HepG2 (cell line): ENCODE measurements at regions not wholly inside any gene's neighbourhood (a gene's known extent, or its start where the extent isn't known, plus 50 kb on each side); places are given as distances from the start of the nearest gene placed in this dataset.

Source experiments
- ATAC-seq: fragments of 200-7000 bp; cut with Tn5 transposase; 3 replicates; pipeline ENCODE4 v1.9.1; 2020; ENCODE audit warnings: mild to moderate bottlenecking, moderate library complexity
- BruUV-seq: library from RNA; stranded (reverse); fragments of 400-500 nt; replicated peaks from 2 replicates; lab custom pipeline; 2021; lab: Mats Ljungman, UMichigan
- CTCF ChIA-PET: fragments of 300-600 bp; formaldehyde crosslinking; extraction: SDS; loops from one replicate; lab custom pipeline; 2021; ENCODE audit warnings: low total read pairs, inconsistent platforms, low intra/inter-chr PET ratio; lab: Yijun Ruan, JAX
- POLR2A ChIA-PET: fragments of 350-600 bp; sonication (Branson Sonifier 250); formaldehyde crosslinking; loops from one replicate; lab custom pipeline; 2020; ENCODE audit warnings: antibody characterized with exemption, inconsistent platforms; lab: Yijun Ruan, JAX
- DNase-seq: peaks from one replicate; pipeline ENCODE4 v3.0.0-alpha.2; 2015; ENCODE audit warnings: low spot score
- FAIRE-seq: peaks from 3 replicates; lab custom pipeline; 2011; peaks lifted over from hg19 to GRCh38; lab: Jason Lieb, UNC
- H2AFZ ChIP-seq: one replicate; pipeline ENCODE4 v1.6.1; 2011; ENCODE audit warnings: low read length, inconsistent platforms
- H3K27ac ChIP-seq: fragments of 300-600 bp; 3 replicates; pipeline ENCODE4 v1.8.0; 2011; ENCODE audit warnings: mixed run types, mild to moderate bottlenecking, mixed read lengths, low read length, inconsistent platforms; ENCODE audit not compliant: insufficient read depth; ENCODE audit errors: extremely low read length
- H3K27me3 ChIP-seq, 2 experiments: fragments of 200-600 bp in 1 of 2; 2 replicates in 1 of 2; 3 replicates in 1 of 2; pipeline versions ENCODE4 v1.6.0 to v1.8.0; 2011; ENCODE audit warnings: low read length in 2 of 2, mild to moderate bottlenecking in 2 of 2, moderate library complexity in 2 of 2, inconsistent platforms in 1 of 2; ENCODE audit not compliant: insufficient read depth in 2 of 2, control insufficient read depth in 1 of 2
- H3K36me3 ChIP-seq, 2 experiments: fragments of 200-600 bp in 1 of 2; replicated peaks in 1 of 2; 2 replicates in 1 of 2; 3 replicates in 1 of 2; pipeline versions ENCODE4 v1.5.1 to v1.8.0; 2011; ENCODE audit warnings: low read length in 2 of 2, inconsistent platforms in 1 of 2; ENCODE audit not compliant: insufficient read depth in 2 of 2, control insufficient read depth in 1 of 2
- H3K4me1 ChIP-seq: 2 replicates; pipeline ENCODE4 v1.5.1; 2012; ENCODE audit warnings: low read length, inconsistent platforms; ENCODE audit not compliant: insufficient read depth
- H3K4me2 ChIP-seq: 2 replicates; pipeline ENCODE4 v1.6.0; 2011; ENCODE audit warnings: low read depth, low read length, inconsistent platforms
- H3K4me3 ChIP-seq, 3 experiments: fragments of 200-600 bp in 1 of 3; sonication (generic), shearing (Covaris generic) in 1 of 3; replicated peaks in 1 of 3; 2 replicates each; pipeline ENCODE4 v1.5.1; 2011 to 2016; ENCODE audit warnings: low read length in 3 of 3, inconsistent platforms in 2 of 3, low read depth in 2 of 3, mild to moderate bottlenecking in 2 of 3, control low read depth in 1 of 3, mixed read lengths in 1 of 3; ENCODE audit not compliant: insufficient read depth in 1 of 3
- H3K79me2 ChIP-seq: one replicate; pipeline ENCODE4 v1.6.1; 2011; ENCODE audit warnings: low read length, inconsistent platforms; ENCODE audit not compliant: insufficient read depth
- H3K9ac ChIP-seq: 2 replicates; pipeline ENCODE4 v1.6.0; 2011; ENCODE audit warnings: mild to moderate bottlenecking, low read depth, low read length, inconsistent platforms; ENCODE audit not compliant: insufficient read depth
- H3K9me3 ChIP-seq: 2 replicates; pipeline ENCODE4 v1.5.1; 2012; ENCODE audit warnings: mild to moderate bottlenecking, low read length
- H4K20me1 ChIP-seq: 2 replicates; pipeline ENCODE4 v1.6.0; 2011; ENCODE audit warnings: inconsistent platforms, mild to moderate bottlenecking, low read length, moderate library complexity; ENCODE audit not compliant: insufficient read depth
- ATF7 ChIP-seq, 2 experiments: fragments of 450-650 bp in 1 of 2; sonication (generic) in 1 of 2; formaldehyde crosslinking in 1 of 2; IDR thresholded peaks; 2 replicates each; pipeline versions ENCODE4 v1.4.0 to v1.6.1; 2016 to 2020; ENCODE audit warnings: antibody characterized with exemption in 1 of 2, mild to moderate bottlenecking in 1 of 2, missing genetic modification reagents in 1 of 2
- CCDC6 ChIP-seq: sonication (generic); formaldehyde crosslinking; IDR thresholded peaks from 2 replicates; pipeline ENCODE4 v1.8.1; 2022; ENCODE audit warnings: mild to moderate bottlenecking, missing genetic modification reagents, moderate library complexity
- MAFK ChIP-seq, 2 experiments: IDR thresholded peaks in 1 of 2; conservative IDR thresholded peaks in 1 of 2; 2 replicates each; pipeline ENCODE4 v1.6.1; 2011; ENCODE audit warnings: improper control_type of control experiment in 2 of 2, low read length in 2 of 2
- RARA ChIP-seq: IDR thresholded peaks from 2 replicates; pipeline ENCODE4 v1.6.1; 2016; ENCODE audit warnings: missing genetic modification reagents, missing compliant biosample characterization
- ZNF616 ChIP-seq: sonication (generic); formaldehyde crosslinking; IDR thresholded peaks from 2 replicates; pipeline ENCODE4 v1.5.0; 2020; ENCODE audit warnings: low read depth, mild to moderate bottlenecking, missing genetic modification reagents
- ZNF747 ChIP-seq: sonication (generic); formaldehyde crosslinking; IDR thresholded peaks from 2 replicates; pipeline ENCODE4 v1.8.1; 2023; ENCODE audit warnings: missing genetic modification reagents, mild to moderate bottlenecking, borderline replicate concordance
- WGBS: methylation state at CpG from one replicate; pipeline ENCODE4 v1.1.6; 2017; ENCODE audit warnings: low lambda C conversion rate; 5-methylcytosine and 5-hydroxymethylcytosine counted together
- in situ Hi-C: cut with HindIII; loops from 2 replicates; pipeline ENCODE4 v1.10.0; 2017; ENCODE audit warnings: low pct_unique_long_range_greater_than_20kb; ENCODE audit not compliant: extremely low pct_ligation_motif_present
- intact Hi-C: fragments of 100-400 bp; cut with micrococcal nuclease; formaldehyde crosslinking; loops from one replicate; pipeline ENCODE4 v1.10.0; 2022; ENCODE audit not compliant: unreplicated experiment
- TF ChIP-seq, protein P1 (sequence below): sonication (generic); formaldehyde crosslinking; conservative IDR thresholded peaks from 2 replicates; pipeline ENCODE4 v1.8.0; 2022; ENCODE audit warnings: low read depth, missing genetic modification reagents

DNA sequence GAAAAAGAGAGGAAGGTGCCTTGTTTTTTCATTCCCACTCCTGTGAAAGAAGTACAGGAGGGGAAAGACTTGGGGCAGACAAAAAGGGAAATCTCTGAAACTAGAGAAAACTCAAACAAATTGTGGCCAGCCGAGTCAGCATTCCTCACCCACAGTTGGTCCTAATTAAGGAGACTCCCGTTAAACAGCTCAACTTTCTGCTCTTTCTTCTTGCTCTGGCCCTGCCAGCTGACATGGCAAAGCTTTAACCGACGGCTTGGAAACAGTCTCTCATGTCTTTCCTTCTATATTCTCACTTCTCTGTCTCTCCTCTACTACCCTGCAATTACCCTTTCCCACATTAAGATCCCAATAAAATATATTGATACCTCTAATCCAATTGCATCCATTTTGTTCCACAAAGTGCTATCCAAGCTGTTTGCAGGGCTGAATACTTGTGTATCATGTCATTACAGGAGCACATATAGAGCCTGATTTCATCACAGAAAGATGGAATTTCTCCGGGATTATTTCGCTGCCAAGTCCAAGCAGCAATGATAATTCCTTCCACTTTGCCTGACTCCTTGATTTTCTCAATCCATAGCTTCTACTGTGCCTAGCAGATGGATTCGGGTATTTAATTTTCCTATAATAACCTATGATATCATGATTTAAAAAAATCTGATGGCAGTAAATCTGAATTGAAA lies 65.4 kb upstream of the IPO9 start:
- ChIA-PET CTCF (no interaction called here), POLR2A (no interaction called here)
- Histone ChIP-seq H3K4me1 (no peaks in the 10 kb centered on the region), H3K27ac (no peak overlapping the region), H3K4me3 (no peak overlapping the region), H3K27me3 (peaks cover 0 to 20% of the 10 kb centered on the region in 2 experiments; a peak in 3 of 5 replicates), H3K79me2 (no peaks in the 10 kb centered on the region), H3K36me3 (no peaks in the 10 kb centered on the region), H3K9me3 (no peaks in the 10 kb centered on the region), H2AFZ (no peak overlapping the region), H3K4me2 (no peak overlapping the region), H3K9ac (no peak overlapping the region), H4K20me1 (no peaks in the 10 kb centered on the region)
- BruUV-seq: no TSS peak
- DNase-seq (no peak), ATAC-seq (no peak), FAIRE-seq (no peak)
- TF ChIP-seq ZNF616 (CRISPR knock-in tag) (no peak), ATF7 (IDR thresholded peaks at IDR 0.05) (no peak), ATF7 (CRISPR knock-in tag; IDR thresholded peaks at IDR 0.05) (no peak), MAFK (conservative IDR thresholded peaks at IDR 0.05 in 1 of 2, IDR thresholded peaks at IDR 0.05 in 1 of 2; ENCODE audit: low read length in 2 of 2) (peak in 1 of 2 experiments; percentile 31; a peak in 2 of 4 replicates), CCDC6 (CRISPR knock-in tag) (no peak), RARA (CRISPR knock-in tag) (no peak), ZNF747 (CRISPR knock-in tag) (no peak)
- TF ChIP-seq, protein P1, sequence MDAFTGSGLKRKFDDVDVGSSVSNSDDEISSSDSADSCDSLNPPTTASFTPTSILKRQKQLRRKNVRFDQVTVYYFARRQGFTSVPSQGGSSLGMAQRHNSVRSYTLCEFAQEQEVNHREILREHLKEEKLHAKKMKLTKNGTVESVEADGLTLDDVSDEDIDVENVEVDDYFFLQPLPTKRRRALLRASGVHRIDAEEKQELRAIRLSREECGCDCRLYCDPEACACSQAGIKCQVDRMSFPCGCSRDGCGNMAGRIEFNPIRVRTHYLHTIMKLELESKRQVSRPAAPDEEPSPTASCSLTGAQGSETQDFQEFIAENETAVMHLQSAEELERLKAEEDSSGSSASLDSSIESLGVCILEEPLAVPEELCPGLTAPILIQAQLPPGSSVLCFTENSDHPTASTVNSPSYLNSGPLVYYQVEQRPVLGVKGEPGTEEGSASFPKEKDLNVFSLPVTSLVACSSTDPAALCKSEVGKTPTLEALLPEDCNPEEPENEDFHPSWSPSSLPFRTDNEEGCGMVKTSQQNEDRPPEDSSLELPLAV (CRISPR knock-in tag): no peak
- WGBS: 10% methylated on average over 7 of the region's 7 CpGs
- intact Hi-C loops (no loop called here), in situ Hi-C loops (no loop called here)
